GM23248 (cell line): ENCODE measurements at regions not wholly inside any gene's neighbourhood (a gene's known extent, or its start where the extent isn't known, plus 50 kb on each side); places are given as distances from the start of the nearest gene placed in this dataset.
A peak's percentile ranks its signal among the peaks of the same experiment; 100 is the strongest.
"Not testable (repeated sequence)": the region's sequence is repeated elsewhere in the genome, so short reads cannot be mapped to it uniquely, and the experiment has no call there.

ENCODE experiments used
- DNase-seq: peaks from one replicate; pipeline ENCODE4 v3.0.0-alpha.2; 2015
- H2AFZ ChIP-seq: fragments of 200-600 bp; sonication (generic); 2 replicates; pipeline ENCODE4 v1.6.1; 2016; ENCODE audit warnings: antibody characterized with exemption
- H3F3A ChIP-seq: fragments of 200-600 bp; sonication (generic); 2 replicates; pipeline ENCODE4 v1.6.1; 2016; ENCODE audit warnings: mild to moderate bottlenecking, antibody characterized with exemption, mixed run types; ENCODE audit not compliant: insufficient read depth
- H3K27ac ChIP-seq: fragments of 200-600 bp; sonication (generic); 2 replicates; pipeline ENCODE4 v1.5.1; 2016; ENCODE audit warnings: mild to moderate bottlenecking
- H3K27me3 ChIP-seq: fragments of 200-600 bp; sonication (generic); replicated peaks from 2 replicates; pipeline ENCODE4 v1.6.1; 2016; ENCODE audit warnings: mild to moderate bottlenecking; ENCODE audit not compliant: insufficient read depth
- H3K36me3 ChIP-seq: fragments of 200-600 bp; sonication (generic); 2 replicates; pipeline ENCODE4 v1.6.1; 2016; ENCODE audit warnings: low read depth, mild to moderate bottlenecking
- H3K4me1 ChIP-seq: fragments of 200-600 bp; sonication (generic); 2 replicates; pipeline ENCODE4 v1.6.1; 2016; ENCODE audit warnings: mild to moderate bottlenecking; ENCODE audit not compliant: insufficient read depth
- H3K4me2 ChIP-seq: fragments of 200-600 bp; sonication (generic); one replicate; pipeline ENCODE4 v1.6.1; 2016; ENCODE audit warnings: mild to moderate bottlenecking; ENCODE audit not compliant: unreplicated experiment
- H3K4me3 ChIP-seq: fragments of 200-600 bp; sonication (generic); 2 replicates; pipeline ENCODE4 v1.5.1; 2016; ENCODE audit warnings: mild to moderate bottlenecking
- H3K79me2 ChIP-seq: fragments of 200-600 bp; sonication (generic); 2 replicates; pipeline ENCODE4 v1.6.1; 2016; ENCODE audit warnings: mild to moderate bottlenecking; ENCODE audit not compliant: insufficient read depth
- H3K9ac ChIP-seq: fragments of 200-600 bp; sonication (generic); 2 replicates; pipeline ENCODE4 v1.6.1; 2016; ENCODE audit warnings: mild to moderate bottlenecking
- H3K9me2 ChIP-seq: fragments of 200-600 bp; sonication (generic); 2 replicates; pipeline ENCODE4 v1.6.1; 2016; ENCODE audit warnings: mixed run types, mild to moderate bottlenecking, moderate library complexity; ENCODE audit not compliant: insufficient read depth
- H3K9me3 ChIP-seq: fragments of 200-600 bp; sonication (generic); one replicate; pipeline ENCODE4 v1.6.1; 2017; ENCODE audit warnings: low read depth
- H4K20me1 ChIP-seq: fragments of 200-600 bp; sonication (generic); 2 replicates; pipeline ENCODE4 v1.6.0; 2016; ENCODE audit not compliant: insufficient read depth
- EZH2 ChIP-seq: fragments of 200-600 bp; sonication (generic); IDR thresholded peaks from 2 replicates; pipeline ENCODE4 v1.6.1; 2018; ENCODE audit warnings: antibody characterized with exemption, mild to moderate bottlenecking; ENCODE audit not compliant: insufficient read depth, poor library complexity, severe bottlenecking
- EZH2phosphoT487 ChIP-seq: fragments of 200-600 bp; sonication (generic); IDR thresholded peaks from 2 replicates; pipeline ENCODE4 v1.6.1; 2018; ENCODE audit warnings: antibody characterized with exemption, moderate library complexity, mild to moderate bottlenecking, low read depth; ENCODE audit not compliant: insufficient read depth
- WGBS, 2 experiments: methylation state at CpG; one replicate each; pipeline ENCODE4 v1.1.6; 2015 to 2017; ENCODE audit warnings: low lambda C conversion rate in 2 of 2, low coverage in 1 of 2; ENCODE audit errors: missing lambda C conversion rate in 2 of 2; 5-methylcytosine and 5-hydroxymethylcytosine counted together
- in situ Hi-C: fragments of 300-500 bp; cut with MboI; formaldehyde crosslinking; loops from 2 replicates; pipeline ENCODE4 v1.15.0; 2020

DNA sequence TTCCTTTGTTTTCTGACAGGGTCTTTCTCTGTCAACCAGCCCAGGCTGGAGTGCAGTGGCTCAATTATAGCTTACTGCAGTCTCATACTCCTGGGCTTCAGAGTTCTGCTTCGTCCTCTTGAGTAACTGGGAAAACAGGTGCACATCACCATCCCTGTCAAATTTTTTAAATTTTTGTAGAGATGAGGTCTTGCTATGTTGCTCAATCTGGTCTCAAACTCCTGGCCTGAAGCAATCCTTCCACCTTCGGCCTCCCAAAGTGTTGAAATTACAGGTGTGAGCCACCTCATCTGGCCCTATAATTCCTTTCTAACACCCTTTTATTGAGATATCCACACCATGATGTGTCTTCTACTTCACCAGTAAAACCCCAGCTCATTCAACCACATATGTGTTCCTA lies 341.6 kb upstream of the PCSK5 start:
- no peaks in the 10 kb centered on the region for H3K9me3 ChIP-seq

DNA sequence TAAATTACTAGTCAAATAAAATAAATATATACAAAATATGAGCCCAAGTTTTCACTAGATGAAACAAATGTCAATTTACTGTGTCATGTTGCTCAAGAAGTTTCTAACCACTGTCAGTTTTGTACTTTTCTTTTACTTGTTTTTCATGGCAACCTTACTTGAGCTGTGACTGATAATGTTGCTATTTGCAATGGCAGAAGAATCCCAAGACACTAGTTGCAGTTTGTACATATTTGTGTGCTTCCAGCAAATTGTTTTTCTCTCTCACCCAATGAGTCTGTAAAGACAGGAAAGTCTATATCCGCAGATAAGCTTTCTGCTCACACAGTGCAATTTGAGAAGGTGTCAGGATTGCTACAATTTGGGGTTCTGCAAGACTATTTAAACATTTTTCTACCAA lies 338.6 kb upstream of the PCSK5 start:
- H3K4me3 ChIP-seq: no peak overlapping the region
- no peaks in the 10 kb centered on the region for H3K9me2 ChIP-seq
- peak; percentile 14 for DNase-seq
- H3K4me2 ChIP-seq: no peak overlapping the region
- H3K27ac ChIP-seq: no peak overlapping the region
- H3K79me2 ChIP-seq: no peaks in the 10 kb centered on the region
- H3K27me3 ChIP-seq: no peaks in the 10 kb centered on the region
- no peaks in the 10 kb centered on the region for H3K9me3 ChIP-seq
- no peaks in the 10 kb centered on the region for H3F3A ChIP-seq
- no peak overlapping the region for H2AFZ ChIP-seq
- H3K9ac ChIP-seq: no peak overlapping the region
- TF ChIP-seq EZH2: no peak
- TF ChIP-seq EZH2phosphoT487: no peak
- WGBS, 2 experiments: 34 to 60% methylated on average over 1 of the region's 1 CpG
- H3K4me1 ChIP-seq: no peaks in the 10 kb centered on the region
- H4K20me1 ChIP-seq: no peaks in the 10 kb centered on the region
- no peaks in the 10 kb centered on the region for H3K36me3 ChIP-seq
- in situ Hi-C loops: no loop called here

More for the DNA sequence above, 341.6 kb upstream of the PCSK5 start:
- WGBS, 2 experiments: 14 to 16% methylated on average over 2 of the region's 2 CpGs
- in situ Hi-C loops: no loop called here
- Histone ChIP-seq H3K9ac (no peak overlapping the region), H3K4me1 (no peaks in the 10 kb centered on the region), H3K79me2 (no peaks in the 10 kb centered on the region), H2AFZ (no peak overlapping the region), H3K4me3 (no peak overlapping the region), H3K36me3 (no peaks in the 10 kb centered on the region), H4K20me1 (no peaks in the 10 kb centered on the region), H3K4me2 (no peak overlapping the region), H3K27ac (no peak overlapping the region), H3F3A (no peaks in the 10 kb centered on the region), H3K27me3 (no peaks in the 10 kb centered on the region), H3K9me2 (no peaks in the 10 kb centered on the region)
- no peak for DNase-seq
- TF ChIP-seq EZH2: no peak
- TF ChIP-seq EZH2phosphoT487: no peak

DNA sequence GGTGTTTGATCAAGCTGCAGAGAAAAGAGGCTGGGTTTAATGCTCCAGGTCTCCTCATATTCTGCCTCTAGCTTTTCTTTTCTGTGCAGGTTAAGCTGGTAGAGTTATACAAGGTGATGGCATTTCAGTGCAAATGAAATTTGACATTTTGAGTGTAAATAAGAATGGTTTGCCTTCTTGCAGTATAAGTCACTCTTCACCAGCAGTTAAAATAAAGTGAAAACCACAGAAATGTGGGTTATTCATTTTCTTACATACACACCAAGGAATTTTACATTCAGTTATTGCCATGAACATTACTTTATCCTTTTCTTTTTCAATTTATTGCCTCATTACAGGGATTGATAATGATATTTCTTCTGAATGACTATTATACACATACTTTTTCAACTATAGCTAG lies 337.5 kb upstream of the PCSK5 start:
- H3F3A ChIP-seq: no peaks in the 10 kb centered on the region
- H3K79me2 ChIP-seq: no peaks in the 10 kb centered on the region
- H3K36me3 ChIP-seq: no peaks in the 10 kb centered on the region
- peak; percentile 26 for DNase-seq
- no peak overlapping the region for H2AFZ ChIP-seq
- H3K4me3 ChIP-seq: no peak overlapping the region
- in situ Hi-C loops: no loop called here
- H3K4me1 ChIP-seq: no peaks in the 10 kb centered on the region
- H4K20me1 ChIP-seq: no peaks in the 10 kb centered on the region
- H3K4me2 ChIP-seq: no peak overlapping the region
- H3K27ac ChIP-seq: no peak overlapping the region
- H3K9me3 ChIP-seq: no peaks in the 10 kb centered on the region
- TF ChIP-seq EZH2 (no peak), EZH2phosphoT487 (no peak)
- no peak overlapping the region for H3K9ac ChIP-seq
- no peaks in the 10 kb centered on the region for H3K9me2 ChIP-seq
- no peaks in the 10 kb centered on the region for H3K27me3 ChIP-seq

DNA sequence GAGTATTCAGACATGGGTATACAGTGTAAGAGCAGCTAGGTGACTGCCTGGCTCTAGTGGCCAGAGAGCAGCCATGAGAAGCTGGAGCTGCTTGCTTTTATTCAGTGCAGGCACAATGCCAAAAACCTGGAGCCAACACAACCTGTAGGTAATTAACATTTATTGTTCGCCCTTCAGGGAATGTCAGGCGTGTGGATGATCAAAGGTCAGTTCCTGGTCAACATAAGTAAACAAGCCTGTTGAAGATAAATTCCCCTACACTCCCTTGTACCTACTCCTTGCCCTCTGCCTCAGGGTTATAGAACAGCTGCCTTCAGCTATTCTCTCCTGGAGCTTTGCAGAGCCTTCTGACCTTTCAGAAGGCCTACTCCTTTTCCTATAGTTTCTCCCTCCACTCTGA lies 323.7 kb upstream of the PCSK5 start:
- H2AFZ ChIP-seq, H3K27ac ChIP-seq, H3F3A ChIP-seq, H3K9me2 ChIP-seq, H3K4me1 ChIP-seq, H3K79me2 ChIP-seq, H3K36me3 ChIP-seq, H3K9me3 ChIP-seq, in situ Hi-C loops, H3K27me3 ChIP-seq, H3K4me3 ChIP-seq, H3K4me2 ChIP-seq, H4K20me1 ChIP-seq, DNase-seq, H3K9ac ChIP-seq: not testable (repeated sequence)
- WGBS, 2 experiments: 31 to 40% methylated on average over 2 of the region's 2 CpGs

DNA sequence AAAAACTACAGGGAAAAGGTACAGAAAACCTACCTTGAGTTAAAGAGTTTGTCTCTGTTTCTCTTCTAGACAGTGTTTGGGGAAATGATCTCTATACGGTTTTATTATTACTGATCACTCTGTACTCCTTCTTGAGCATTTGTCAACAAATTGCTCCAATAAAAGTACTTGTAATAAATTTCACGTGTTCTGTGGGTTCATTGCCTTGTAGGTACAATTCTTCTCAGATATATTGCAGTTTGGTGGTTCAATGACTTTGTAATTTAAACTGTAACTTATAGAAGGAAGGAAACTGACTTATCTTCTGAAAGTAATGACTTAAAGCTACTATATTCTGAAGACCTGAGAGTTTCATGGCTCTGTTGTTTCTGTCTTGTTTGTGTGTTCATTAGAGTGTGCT lies 319.9 kb upstream of the PCSK5 start:
- no peak overlapping the region for H3K27ac ChIP-seq
- no peaks in the 10 kb centered on the region for H3K36me3 ChIP-seq
- 8 to 11% methylated on average over 2 of the region's 2 CpGs for WGBS, 2 experiments
- H3K9me2 ChIP-seq: no peaks in the 10 kb centered on the region
- H4K20me1 ChIP-seq: no peaks in the 10 kb centered on the region
- no peak overlapping the region for H2AFZ ChIP-seq
- no peaks in the 10 kb centered on the region for H3K79me2 ChIP-seq
- in situ Hi-C loops: no loop called here
- H3K4me2 ChIP-seq: no peak overlapping the region
- no peak for DNase-seq
- H3K27me3 ChIP-seq: no peaks in the 10 kb centered on the region
- TF ChIP-seq EZH2phosphoT487: no peak
- H3K4me1 ChIP-seq: no peaks in the 10 kb centered on the region
- no peak overlapping the region for H3K4me3 ChIP-seq
- no peak overlapping the region for H3K9ac ChIP-seq
- no peaks in the 10 kb centered on the region for H3K9me3 ChIP-seq
- no peaks in the 10 kb centered on the region for H3F3A ChIP-seq
